ENCODE measurements at regions not wholly inside any gene's neighbourhood (a gene's known extent, or its start where the extent isn't known, plus 50 kb on each side); places are given as distances from the start of the nearest gene placed in this dataset.

DNA sequence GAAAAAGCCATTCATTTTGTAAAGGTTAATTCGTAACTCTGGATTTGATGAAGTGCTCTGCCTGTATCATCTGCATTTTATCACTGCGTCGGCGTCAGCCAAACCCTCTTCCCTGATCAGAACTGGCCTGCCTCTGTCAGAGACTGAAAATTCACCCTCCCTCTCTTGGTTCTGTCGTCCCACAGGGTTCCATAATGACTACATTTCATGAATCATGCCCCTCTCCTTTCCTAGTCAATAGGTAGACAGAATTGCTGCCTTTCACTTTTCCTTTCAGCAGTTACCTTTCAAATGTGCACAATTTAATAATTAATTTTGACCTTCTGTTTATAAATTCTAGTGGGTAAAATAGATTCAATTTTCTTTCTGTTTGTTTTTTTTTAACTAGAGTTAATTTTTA lies 423.4 kb downstream of the RFC3 start:
- ChIA-PET CTCF (no interaction called here), POLR2A (no interaction called here)
- no peak overlapping the region for H3K27ac Mint-ChIP-seq
- H3K4me2 ChIP-seq (replicated peaks; ENCODE audit: low read depth, low read length, poor library complexity, severe bottlenecking), result no peak overlapping the region
- intact Hi-C loops (cut with micrococcal nuclease), result no loop called here
- no peaks in the 10 kb centered on the region for H4K20me1 ChIP-seq (ENCODE audit: control insufficient read depth, insufficient read depth, low read length, poor library complexity, severe bottlenecking)
- no peaks in the 10 kb centered on the region for H3K9me3 Mint-ChIP-seq (ENCODE audit: insufficient read depth)
- H3K4me1 ChIP-seq (ENCODE audit: control insufficient read depth in 2 of 2, insufficient read depth in 2 of 2, low read length in 2 of 2), result no peaks in the 10 kb centered on the region
- H3K4me1 Mint-ChIP-seq, result no peaks in the 10 kb centered on the region
- 85% methylated on average over 5 of the region's 5 CpGs for WGBS (ENCODE audit: insufficient coverage)
- TF ChIP-seq, protein P1, sequence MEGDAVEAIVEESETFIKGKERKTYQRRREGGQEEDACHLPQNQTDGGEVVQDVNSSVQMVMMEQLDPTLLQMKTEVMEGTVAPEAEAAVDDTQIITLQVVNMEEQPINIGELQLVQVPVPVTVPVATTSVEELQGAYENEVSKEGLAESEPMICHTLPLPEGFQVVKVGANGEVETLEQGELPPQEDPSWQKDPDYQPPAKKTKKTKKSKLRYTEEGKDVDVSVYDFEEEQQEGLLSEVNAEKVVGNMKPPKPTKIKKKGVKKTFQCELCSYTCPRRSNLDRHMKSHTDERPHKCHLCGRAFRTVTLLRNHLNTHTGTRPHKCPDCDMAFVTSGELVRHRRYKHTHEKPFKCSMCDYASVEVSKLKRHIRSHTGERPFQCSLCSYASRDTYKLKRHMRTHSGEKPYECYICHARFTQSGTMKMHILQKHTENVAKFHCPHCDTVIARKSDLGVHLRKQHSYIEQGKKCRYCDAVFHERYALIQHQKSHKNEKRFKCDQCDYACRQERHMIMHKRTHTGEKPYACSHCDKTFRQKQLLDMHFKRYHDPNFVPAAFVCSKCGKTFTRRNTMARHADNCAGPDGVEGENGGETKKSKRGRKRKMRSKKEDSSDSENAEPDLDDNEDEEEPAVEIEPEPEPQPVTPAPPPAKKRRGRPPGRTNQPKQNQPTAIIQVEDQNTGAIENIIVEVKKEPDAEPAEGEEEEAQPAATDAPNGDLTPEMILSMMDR (IDR thresholded peaks at IDR 0.05), result no peak
- no peak for TF ChIP-seq EZH2 (IDR thresholded peaks at IDR 0.05; ENCODE audit: borderline replicate concordance, insufficient read depth, low read depth, low read length, poor library complexity, severe bottlenecking)
- no peak overlapping the region for H3K4me3 Mint-ChIP-seq
- H3K27me3 Mint-ChIP-seq, result peaks cover 3% of the 10 kb centered on the region
- H3K27ac ChIP-seq (ENCODE audit: low read length in 2 of 2), result no peak overlapping the region
- H3K9me3 ChIP-seq (ENCODE audit: control extremely low read depth in 1 of 3, control insufficient read depth in 2 of 3, insufficient read depth in 1 of 3, low read length in 2 of 3), result peaks cover 0 to 4% (median 0%) of the 10 kb centered on the region in 3 donors
- H3K4me3 ChIP-seq (ENCODE audit: control extremely low read depth in 1 of 5, extremely low read depth in 1 of 5, insufficient read depth in 1 of 5, low read depth in 2 of 5, low read length in 4 of 5), result no peak overlapping the region
- no peaks in the 10 kb centered on the region for H3K36me3 ChIP-seq (replicated peaks in 1 of 2; ENCODE audit: control extremely low read depth in 1 of 2, control insufficient read depth in 1 of 2, extremely low read depth in 1 of 2, insufficient read depth in 2 of 2, low read length in 1 of 2)
- peaks cover 0 to 5% (median 0%) of the 10 kb centered on the region in 4 experiments for H3K27me3 ChIP-seq (replicated peaks in 1 of 4; ENCODE audit: control extremely low read depth in 1 of 4, control insufficient read depth in 3 of 4, insufficient read depth in 4 of 4, low read length in 3 of 4)
- H3K9ac ChIP-seq (ENCODE audit: low read length), result no peak overlapping the region
- H3K79me2 ChIP-seq (ENCODE audit: control insufficient read depth, insufficient read depth, low read length), result no peaks in the 10 kb centered on the region
- no peak for ATAC-seq (ENCODE audit: low read depth)
- DNase-seq, result no peak
- no peak overlapping the region for H2AFZ ChIP-seq (ENCODE audit: insufficient read depth, low read depth, low read length, poor library complexity, severe bottlenecking)

GRCh38 chr13:34243403-34243802 lies 425.5 kb downstream of the RFC3 start:
- ChIA-PET CTCF (no interaction called here), POLR2A (no interaction called here)
- ATAC-seq (ENCODE audit: low read depth) (no peak), DNase-seq (no peak)
- H3K36me3 ChIP-seq (replicated peaks in 1 of 2; ENCODE audit: control extremely low read depth in 1 of 2, control insufficient read depth in 1 of 2, extremely low read depth in 1 of 2, insufficient read depth in 2 of 2, low read length in 1 of 2), result no peaks in the 10 kb centered on the region
- Mint-ChIP-seq H3K27me3 (peaks cover 3% of the 10 kb centered on the region), H3K4me3 (no peak overlapping the region), H3K9me3 (ENCODE audit: insufficient read depth) (no peaks in the 10 kb centered on the region), H3K27ac (no peak overlapping the region), H3K4me1 (no peaks in the 10 kb centered on the region)
- H3K4me2 ChIP-seq (replicated peaks; ENCODE audit: low read depth, low read length, poor library complexity, severe bottlenecking), result no peak overlapping the region
- H4K20me1 ChIP-seq (ENCODE audit: control insufficient read depth, insufficient read depth, low read length, poor library complexity, severe bottlenecking), result no peaks in the 10 kb centered on the region
- peaks cover 0 to 4% (median 0%) of the 10 kb centered on the region in 3 donors for H3K9me3 ChIP-seq (ENCODE audit: control extremely low read depth in 1 of 3, control insufficient read depth in 2 of 3, insufficient read depth in 1 of 3, low read length in 2 of 3)
- no peaks in the 10 kb centered on the region for H3K79me2 ChIP-seq (ENCODE audit: control insufficient read depth, insufficient read depth, low read length)
- intact Hi-C loops (cut with micrococcal nuclease), result no loop called here
- no peak overlapping the region for H3K4me3 ChIP-seq (ENCODE audit: control extremely low read depth in 1 of 5, extremely low read depth in 1 of 5, insufficient read depth in 1 of 5, low read depth in 2 of 5, low read length in 4 of 5)
- H2AFZ ChIP-seq (ENCODE audit: insufficient read depth, low read depth, low read length, poor library complexity, severe bottlenecking), result no peak overlapping the region
- H3K4me1 ChIP-seq (ENCODE audit: control insufficient read depth in 2 of 2, insufficient read depth in 2 of 2, low read length in 2 of 2), result no peaks in the 10 kb centered on the region
- no peak overlapping the region for H3K27ac ChIP-seq (ENCODE audit: low read length in 2 of 2)
- no peak overlapping the region for H3K9ac ChIP-seq (ENCODE audit: low read length)
- peaks cover 0 to 5% (median 0%) of the 10 kb centered on the region in 4 experiments for H3K27me3 ChIP-seq (replicated peaks in 1 of 4; ENCODE audit: control extremely low read depth in 1 of 4, control insufficient read depth in 3 of 4, insufficient read depth in 4 of 4, low read length in 3 of 4)
- no peak for TF ChIP-seq EZH2 (IDR thresholded peaks at IDR 0.05; ENCODE audit: borderline replicate concordance, insufficient read depth, low read depth, low read length, poor library complexity, severe bottlenecking)
- TF ChIP-seq, protein P1 (IDR thresholded peaks at IDR 0.05), result no peak
- 82% methylated on average over 2 of the region's 3 CpGs for WGBS (ENCODE audit: insufficient coverage)
